RWPE1 (cell line): ENCODE measurements at regions not wholly inside any gene's neighbourhood (a gene's known extent, or its start where the extent isn't known, plus 50 kb on each side); places are given as distances from the start of the nearest gene placed in this dataset.

Experiments
- CTCF ChIA-PET: fragments of 350-600 bp; sonication (Branson Sonifier 250); formaldehyde crosslinking; extraction: SDS; loops from one replicate; lab custom pipeline; 2021; lab: Yijun Ruan, JAX
- POLR2A ChIA-PET: fragments of 400-600 bp; formaldehyde crosslinking; extraction: SDS; loops from one replicate; lab custom pipeline; 2020; ENCODE audit warnings: antibody characterized with exemption; ENCODE audit not compliant: low non-redundant PET; lab: Yijun Ruan, JAX
- DNase-seq: peaks from one replicate; pipeline ENCODE4 v3.0.0; 2012; ENCODE audit warnings: low spot score
- H3K27ac ChIP-seq: fragments of 450-650 bp; 2 replicates; pipeline ENCODE4 v1.5.1; 2017
- TF ChIP-seq, protein P1 (sequence below): fragments of 450-650 bp; conservative IDR thresholded peaks from 2 replicates; pipeline ENCODE4 v1.5.1; 2017; ENCODE audit warnings: low read depth, mild to moderate bottlenecking

DNA sequence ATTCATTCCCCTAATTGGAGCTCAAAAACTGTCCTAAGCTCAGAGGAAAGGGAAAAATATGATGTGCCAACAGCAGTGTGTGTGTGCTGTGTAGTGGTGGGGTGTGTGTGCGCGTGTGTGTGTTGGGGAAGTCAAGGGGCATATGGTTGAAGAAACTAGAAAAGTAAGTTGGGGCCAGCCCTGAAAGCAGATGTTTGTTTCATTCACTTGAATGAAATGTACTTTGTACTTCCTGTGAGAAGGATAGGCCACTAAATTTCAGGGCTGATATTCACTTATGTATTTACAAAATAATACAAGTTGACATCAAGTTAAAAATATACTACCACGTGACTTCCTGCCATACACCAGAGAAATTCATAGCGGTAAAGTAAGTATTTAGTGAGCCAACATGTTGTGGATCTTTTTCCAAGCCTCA lies 151.3 kb upstream of the JADE1 start:
- TF ChIP-seq, protein P1, sequence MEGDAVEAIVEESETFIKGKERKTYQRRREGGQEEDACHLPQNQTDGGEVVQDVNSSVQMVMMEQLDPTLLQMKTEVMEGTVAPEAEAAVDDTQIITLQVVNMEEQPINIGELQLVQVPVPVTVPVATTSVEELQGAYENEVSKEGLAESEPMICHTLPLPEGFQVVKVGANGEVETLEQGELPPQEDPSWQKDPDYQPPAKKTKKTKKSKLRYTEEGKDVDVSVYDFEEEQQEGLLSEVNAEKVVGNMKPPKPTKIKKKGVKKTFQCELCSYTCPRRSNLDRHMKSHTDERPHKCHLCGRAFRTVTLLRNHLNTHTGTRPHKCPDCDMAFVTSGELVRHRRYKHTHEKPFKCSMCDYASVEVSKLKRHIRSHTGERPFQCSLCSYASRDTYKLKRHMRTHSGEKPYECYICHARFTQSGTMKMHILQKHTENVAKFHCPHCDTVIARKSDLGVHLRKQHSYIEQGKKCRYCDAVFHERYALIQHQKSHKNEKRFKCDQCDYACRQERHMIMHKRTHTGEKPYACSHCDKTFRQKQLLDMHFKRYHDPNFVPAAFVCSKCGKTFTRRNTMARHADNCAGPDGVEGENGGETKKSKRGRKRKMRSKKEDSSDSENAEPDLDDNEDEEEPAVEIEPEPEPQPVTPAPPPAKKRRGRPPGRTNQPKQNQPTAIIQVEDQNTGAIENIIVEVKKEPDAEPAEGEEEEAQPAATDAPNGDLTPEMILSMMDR: no peak
- no peak for DNase-seq
- CTCF ChIA-PET: no interaction called here
- POLR2A ChIA-PET: interaction anchor here (0.6 kb wide), 1 partner anchor 396 kb away, joined by 3 read pairs; no protein-coding TSS in a partner anchor
- H3K27ac ChIP-seq: no peak overlapping the region

DNA sequence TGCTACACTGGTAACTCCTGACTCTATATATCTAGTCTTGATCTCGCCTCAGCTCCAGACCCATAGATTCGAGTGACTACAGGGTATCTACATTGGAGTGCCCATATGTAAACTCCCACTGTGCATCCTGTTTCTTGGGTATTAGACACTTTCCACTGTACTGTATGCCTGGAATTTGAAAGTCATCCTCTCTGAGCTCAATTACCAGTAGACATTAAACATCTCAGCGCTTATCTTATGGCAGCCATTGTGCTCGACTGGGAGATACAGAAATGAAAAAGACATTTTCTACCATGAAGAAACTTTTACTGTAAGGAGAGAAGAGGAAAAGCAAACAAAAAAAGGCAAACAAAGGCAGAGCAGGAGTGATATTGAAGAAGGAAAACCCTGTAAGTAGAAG lies 151.9 kb upstream of the JADE1 start:
- no peak for DNase-seq
- POLR2A ChIA-PET: no interaction called here
- CTCF ChIA-PET: no interaction called here

DNA sequence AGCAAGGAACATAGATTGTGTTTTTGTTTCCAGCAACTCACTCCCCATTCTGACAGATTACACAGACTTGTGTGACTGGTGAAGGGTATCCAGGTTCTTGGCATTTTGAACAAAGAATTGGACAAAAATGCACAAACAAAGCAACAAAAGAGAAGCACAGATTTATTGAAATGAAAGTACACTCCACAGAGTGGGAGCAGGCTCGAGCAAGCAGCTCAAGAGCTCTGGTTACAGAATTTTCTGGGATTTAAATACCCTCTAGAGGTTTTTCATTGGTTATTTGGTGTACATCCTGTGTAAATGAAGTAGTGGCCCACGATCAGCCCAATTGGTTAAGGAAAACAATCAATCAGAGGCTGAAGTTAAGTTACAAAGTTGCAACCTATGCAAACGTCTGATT lies 155.0 kb upstream of the JADE1 start:
- ChIA-PET CTCF (no interaction called here), POLR2A (no interaction called here)
- DNase-seq: no peak
- no peak overlapping the region for H3K27ac ChIP-seq
- TF ChIP-seq, protein P1: no peak

More for the DNA sequence above, 151.9 kb upstream of the JADE1 start:
- no peak overlapping the region for H3K27ac ChIP-seq
- TF ChIP-seq, protein P1: no peak

DNA sequence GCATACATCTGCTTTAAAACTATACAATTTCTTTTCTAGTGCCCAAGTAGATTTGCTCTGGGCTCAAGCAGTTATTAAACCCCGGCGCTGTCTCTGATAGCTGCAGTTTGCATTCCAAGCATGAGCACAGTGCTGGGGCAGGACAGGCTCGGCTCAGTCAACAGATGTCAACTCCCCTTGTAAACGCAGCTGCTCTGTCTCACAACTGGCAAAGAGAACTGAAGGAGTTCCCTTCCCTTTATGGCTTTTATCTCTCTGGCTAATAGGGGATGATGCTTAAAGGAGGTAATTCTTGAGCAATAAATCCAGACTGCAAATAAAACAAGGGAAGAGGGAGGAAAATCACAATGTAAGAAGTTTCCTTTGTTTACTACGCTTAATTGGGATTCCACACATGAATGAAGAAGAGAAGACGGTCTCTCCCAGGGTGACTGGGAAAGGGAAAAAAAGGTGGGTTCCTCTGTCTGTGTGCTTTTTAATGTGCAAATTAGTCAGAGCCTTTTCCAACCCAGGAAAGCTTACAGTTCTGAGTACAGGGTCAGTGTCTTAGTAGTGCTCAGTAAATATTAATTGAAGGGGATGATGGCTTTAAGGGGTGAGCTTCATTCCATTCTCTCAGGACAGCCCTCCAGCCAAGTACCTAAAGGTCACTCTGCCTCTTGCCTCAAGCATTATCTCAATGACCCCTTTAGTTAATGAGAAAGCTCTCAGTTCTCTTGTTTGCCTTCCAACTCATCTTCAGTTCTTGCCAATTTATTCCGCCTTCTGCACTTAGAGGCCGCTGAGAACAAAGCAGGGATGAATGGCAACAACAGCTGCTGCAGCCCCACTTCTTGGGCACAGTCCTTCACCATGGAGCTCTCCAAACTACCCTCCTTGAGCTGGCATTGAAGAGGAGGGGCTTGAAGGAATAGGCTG lies 155.7 kb upstream of the JADE1 start:
- H3K27ac ChIP-seq: no peak overlapping the region
- POLR2A ChIA-PET: no interaction called here
- CTCF ChIA-PET: no interaction called here
- no peak for DNase-seq
- TF ChIP-seq, protein P1: no peak

DNA sequence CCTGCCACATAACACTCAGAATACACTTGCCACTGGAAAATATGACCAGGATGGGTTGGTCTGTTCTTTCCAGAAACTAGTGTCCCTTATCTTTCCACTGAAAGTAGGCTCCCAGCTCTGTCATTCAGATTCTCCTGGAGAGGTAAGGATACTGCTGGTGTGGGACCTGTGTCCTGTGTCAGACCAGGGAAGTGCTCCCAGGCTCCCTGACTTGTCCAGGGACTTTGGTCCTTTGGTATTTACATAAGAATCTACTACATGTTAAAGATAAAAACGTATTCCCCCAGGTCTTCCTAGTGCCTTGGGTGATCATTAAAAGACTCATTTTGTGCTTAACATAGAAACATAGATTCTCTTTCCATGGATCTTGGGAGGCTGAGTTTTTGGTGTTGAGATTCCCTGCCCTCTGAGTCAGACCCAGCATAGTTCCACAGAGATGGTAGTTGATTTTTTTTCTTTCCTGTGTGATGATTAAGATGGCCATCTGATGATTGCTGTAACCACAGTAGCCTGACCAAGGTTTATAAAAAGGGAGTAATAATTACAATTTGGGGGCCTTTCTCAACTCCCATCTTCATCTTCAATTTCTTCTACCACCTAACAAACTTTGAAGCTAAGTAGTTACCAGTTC lies 159.8 kb upstream of the JADE1 start:
- ChIA-PET CTCF (no interaction called here), POLR2A (no interaction called here)
- H3K27ac ChIP-seq: no peak overlapping the region
- TF ChIP-seq, protein P1: no peak
- no peak for DNase-seq

DNA sequence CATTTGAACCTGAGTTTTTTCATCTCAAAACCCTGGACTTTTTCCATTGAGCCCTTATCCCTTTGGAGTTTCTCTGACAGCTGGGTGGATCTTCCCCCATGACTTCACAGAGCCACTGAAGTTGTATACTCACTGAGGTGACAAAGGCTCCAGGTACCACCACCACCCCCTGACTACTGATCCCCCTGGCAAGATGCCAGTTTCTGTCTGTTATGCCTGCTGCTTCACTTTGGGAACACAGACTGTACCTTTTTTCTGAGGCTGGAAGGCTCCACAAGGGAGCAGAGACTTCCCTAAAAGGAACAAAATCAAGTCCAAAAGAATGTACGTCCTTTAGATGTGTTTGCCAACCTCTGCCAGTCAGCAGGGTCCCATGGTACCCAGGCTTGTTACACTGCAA lies 160.3 kb upstream of the JADE1 start:
- CTCF ChIA-PET: no interaction called here
- DNase-seq: no peak
- POLR2A ChIA-PET: no interaction called here

More for the DNA sequence above, 160.3 kb upstream of the JADE1 start:
- no peak overlapping the region for H3K27ac ChIP-seq
- TF ChIP-seq, protein P1: no peak
